Keratinocyte (primary cell): ENCODE measurements at regions not wholly inside any gene's neighbourhood (a gene's known extent, or its start where the extent isn't known, plus 50 kb on each side); places are given as distances from the start of the nearest gene placed in this dataset.

Experiments used
- DNase-seq: peaks from one replicate; pipeline ENCODE4 v3.0.0-alpha.2; 2011; ENCODE audit warnings: low read depth, missing footprints, low spot score
- FAIRE-seq: peaks from 2 replicates; lab custom pipeline; 2011; peaks lifted over from hg19 to GRCh38; lab: Jason Lieb, UNC
- H2AFZ ChIP-seq: 2 replicates; pipeline ENCODE4 v1.6.0; 2012; ENCODE audit warnings: low read length, control low read depth, inconsistent platforms; ENCODE audit not compliant: control insufficient read depth
- H3K27ac ChIP-seq: 2 replicates; pipeline ENCODE4 v1.5.1; 2011; ENCODE audit warnings: low read length; ENCODE audit not compliant: control insufficient read depth, insufficient read depth
- H3K27me3 ChIP-seq: 3 replicates; pipeline ENCODE4 v1.6.0; 2011; ENCODE audit warnings: low read length; ENCODE audit not compliant: control insufficient read depth, insufficient read depth; ENCODE audit errors: extremely low read depth
- H3K36me3 ChIP-seq, 2 experiments: 2 replicates in 1 of 2; 3 replicates in 1 of 2; pipeline ENCODE4 v1.5.1; 2011; ENCODE audit warnings: low read length in 2 of 2, mild to moderate bottlenecking in 1 of 2; ENCODE audit not compliant: control insufficient read depth in 2 of 2, insufficient read depth in 2 of 2; ENCODE audit errors: extremely low read depth in 1 of 2
- H3K4me1 ChIP-seq: 3 replicates; pipeline ENCODE4 v1.5.1; 2011; ENCODE audit warnings: low read length; ENCODE audit not compliant: control insufficient read depth, insufficient read depth; ENCODE audit errors: extremely low read depth
- H3K4me2 ChIP-seq: 3 replicates; pipeline ENCODE4 v1.6.0; 2011; ENCODE audit warnings: low read depth, low read length; ENCODE audit not compliant: control insufficient read depth, insufficient read depth; ENCODE audit errors: extremely low read depth
- H3K4me3 ChIP-seq, 3 experiments: fragments of 200-600 bp in 1 of 3; sonication (generic) in 1 of 3; 2 replicates in 2 of 3; 3 replicates in 1 of 3; pipeline ENCODE4 v1.5.1; 2011 to 2016; ENCODE audit warnings: low read length in 3 of 3, mild to moderate bottlenecking in 3 of 3, control low read depth in 2 of 3, inconsistent platforms in 1 of 3, low read depth in 1 of 3, mixed read lengths in 1 of 3, mixed run types in 1 of 3, moderate library complexity in 1 of 3; ENCODE audit not compliant: control insufficient read depth in 2 of 3, insufficient read depth in 2 of 3; ENCODE audit errors: extremely low read depth in 1 of 3
- H3K79me2 ChIP-seq: 2 replicates; pipeline ENCODE4 v1.6.0; 2012; ENCODE audit warnings: low read length; ENCODE audit not compliant: control insufficient read depth, insufficient read depth
- H3K9ac ChIP-seq: 3 replicates; pipeline ENCODE4 v1.6.0; 2011; ENCODE audit warnings: low read length; ENCODE audit not compliant: control insufficient read depth, insufficient read depth; ENCODE audit errors: extremely low read depth
- H3K9me1 ChIP-seq: 3 replicates; pipeline ENCODE4 v1.6.0; 2011; ENCODE audit warnings: low read length; ENCODE audit not compliant: control insufficient read depth, insufficient read depth; ENCODE audit errors: extremely low read depth
- H3K9me3 ChIP-seq: 2 replicates; pipeline ENCODE4 v1.5.1; 2012; ENCODE audit warnings: low read depth, low read length; ENCODE audit not compliant: control insufficient read depth
- H4K20me1 ChIP-seq: 3 replicates; pipeline ENCODE4 v1.6.0; 2011; ENCODE audit warnings: low read length; ENCODE audit not compliant: control insufficient read depth, insufficient read depth; ENCODE audit errors: extremely low read depth
- EZH2 ChIP-seq: IDR thresholded peaks from one replicate; pipeline ENCODE4 v1.6.1; 2012; ENCODE audit warnings: inconsistent platforms, mild to moderate bottlenecking, low read length, moderate library complexity
- dilution Hi-C: fragments of 300-500 bp; cut with MboI; formaldehyde crosslinking; loops from one replicate; pipeline ENCODE4 v1.7.0; 2020; ENCODE audit warnings: low sequenced_read_pairs; ENCODE audit not compliant: extremely low pct_ligation_motif_present
- TF ChIP-seq, protein P1 (sequence below), 3 experiments: IDR thresholded peaks in 1 of 3; conservative IDR thresholded peaks in 1 of 3; optimal IDR thresholded peaks in 1 of 3; 2 replicates in 2 of 3; 3 replicates in 1 of 3; pipeline versions ENCODE3 to v1.5.1; 2011; ENCODE audit warnings: low read length in 3 of 3, mild to moderate bottlenecking in 3 of 3, moderate library complexity in 2 of 3, control low read depth in 1 of 3, inconsistent platforms in 1 of 3; ENCODE audit not compliant: insufficient read depth in 2 of 3; ENCODE audit errors: extremely low read depth in 1 of 3

DNA sequence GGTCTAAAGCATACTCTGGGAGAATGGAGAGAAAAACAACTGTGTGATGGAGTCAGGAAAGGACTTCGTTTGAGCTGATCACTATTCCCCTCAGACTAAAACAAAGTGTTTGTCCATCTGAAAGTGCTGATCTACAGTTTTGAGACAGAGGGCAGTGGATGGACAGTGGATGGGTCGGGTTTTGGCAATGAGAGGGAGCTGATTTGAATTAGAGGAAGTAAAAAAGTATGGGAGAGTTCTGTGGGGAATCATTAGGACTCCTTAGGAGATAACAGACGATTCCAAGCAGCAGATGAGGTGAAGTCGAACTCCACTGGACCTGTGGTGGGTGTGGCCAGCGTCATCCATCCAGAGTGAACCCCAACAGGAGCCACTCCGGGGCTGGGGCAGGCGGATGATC is 62.3 kb downstream of the PTGS2 start:
- Histone ChIP-seq H3K27ac (no peak overlapping the region), H3K4me3 (no peak overlapping the region), H3K9me3 (no peaks in the 10 kb centered on the region), H2AFZ (no peak overlapping the region), H3K4me1 (peaks cover 9% of the 10 kb centered on the region), H3K9ac (no peak overlapping the region), H3K4me2 (no peak overlapping the region), H3K9me1 (no peaks in the 10 kb centered on the region), H3K79me2 (no peaks in the 10 kb centered on the region), H3K27me3 (no peaks in the 10 kb centered on the region), H4K20me1 (no peaks in the 10 kb centered on the region), H3K36me3 (no peaks in the 10 kb centered on the region)
- no peak for DNase-seq
- dilution Hi-C loops = loop anchor here (25.0 kb wide), 1 partner anchor 369 kb away; no protein-coding TSS in a partner anchor
- TF ChIP-seq, protein P1, sequence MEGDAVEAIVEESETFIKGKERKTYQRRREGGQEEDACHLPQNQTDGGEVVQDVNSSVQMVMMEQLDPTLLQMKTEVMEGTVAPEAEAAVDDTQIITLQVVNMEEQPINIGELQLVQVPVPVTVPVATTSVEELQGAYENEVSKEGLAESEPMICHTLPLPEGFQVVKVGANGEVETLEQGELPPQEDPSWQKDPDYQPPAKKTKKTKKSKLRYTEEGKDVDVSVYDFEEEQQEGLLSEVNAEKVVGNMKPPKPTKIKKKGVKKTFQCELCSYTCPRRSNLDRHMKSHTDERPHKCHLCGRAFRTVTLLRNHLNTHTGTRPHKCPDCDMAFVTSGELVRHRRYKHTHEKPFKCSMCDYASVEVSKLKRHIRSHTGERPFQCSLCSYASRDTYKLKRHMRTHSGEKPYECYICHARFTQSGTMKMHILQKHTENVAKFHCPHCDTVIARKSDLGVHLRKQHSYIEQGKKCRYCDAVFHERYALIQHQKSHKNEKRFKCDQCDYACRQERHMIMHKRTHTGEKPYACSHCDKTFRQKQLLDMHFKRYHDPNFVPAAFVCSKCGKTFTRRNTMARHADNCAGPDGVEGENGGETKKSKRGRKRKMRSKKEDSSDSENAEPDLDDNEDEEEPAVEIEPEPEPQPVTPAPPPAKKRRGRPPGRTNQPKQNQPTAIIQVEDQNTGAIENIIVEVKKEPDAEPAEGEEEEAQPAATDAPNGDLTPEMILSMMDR (optimal IDR thresholded peaks at IDR 0.05 in 1 of 3, IDR thresholded peaks at IDR 0.05 in 1 of 3, conservative IDR thresholded peaks at IDR 0.05 in 1 of 3; ENCODE audit: extremely low read depth in 1 of 3, insufficient read depth in 2 of 3, low read length in 3 of 3) = no peak
- TF ChIP-seq EZH2 = no peak
- no peak for FAIRE-seq

DNA sequence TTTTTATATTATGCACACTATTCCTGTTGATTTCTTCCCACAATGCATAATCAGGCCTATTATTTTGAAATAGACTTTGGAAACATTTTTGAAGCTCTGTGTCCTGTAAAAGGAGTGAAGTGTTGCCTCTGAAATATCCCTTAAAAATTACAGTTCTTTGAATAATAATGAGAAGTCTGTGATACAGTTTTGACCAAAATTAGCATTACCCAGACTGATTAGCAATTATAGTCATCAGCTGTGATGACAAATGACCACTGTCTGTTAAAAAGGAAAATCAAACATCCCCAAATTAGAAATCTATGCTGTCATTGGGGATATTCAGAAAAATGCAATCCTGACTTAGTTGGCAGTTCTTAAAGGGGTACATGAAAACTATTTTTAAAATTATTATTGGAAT is 63.7 kb downstream of the PTGS2 start:
- dilution Hi-C loops = loop anchor here (25.0 kb wide), 1 partner anchor 371 kb away; no protein-coding TSS in a partner anchor

More for the DNA sequence above, 63.7 kb downstream of the PTGS2 start:
- H3K36me3 ChIP-seq = no peaks in the 10 kb centered on the region
- H3K27ac ChIP-seq = no peak overlapping the region
- no peak overlapping the region for H3K4me2 ChIP-seq
- TF ChIP-seq EZH2 = no peak
- TF ChIP-seq, protein P1 (optimal IDR thresholded peaks at IDR 0.05 in 1 of 3, IDR thresholded peaks at IDR 0.05 in 1 of 3, conservative IDR thresholded peaks at IDR 0.05 in 1 of 3; ENCODE audit: extremely low read depth in 1 of 3, insufficient read depth in 2 of 3, low read length in 3 of 3) = no peak
- H3K4me3 ChIP-seq = no peak overlapping the region
- H2AFZ ChIP-seq = no peak overlapping the region
- no peaks in the 10 kb centered on the region for H3K79me2 ChIP-seq
- FAIRE-seq = no peak
- H3K4me1 ChIP-seq = peaks cover 9% of the 10 kb centered on the region
- no peaks in the 10 kb centered on the region for H4K20me1 ChIP-seq
- H3K9ac ChIP-seq = no peak overlapping the region
- DNase-seq = no peak
- H3K9me3 ChIP-seq = no peaks in the 10 kb centered on the region
- no peaks in the 10 kb centered on the region for H3K9me1 ChIP-seq
- H3K27me3 ChIP-seq = no peaks in the 10 kb centered on the region
